Activated effector memory CD4-positive, alpha-beta T cell treated with anti-CD3 and anti-CD28 coated beads, Interleukin-2, amount 50 U/mL, for 16 hours (primary cell): ENCODE measurements at regions not wholly inside any gene's neighbourhood (a gene's known extent, or its start where the extent isn't known, plus 50 kb on each side); places are given as distances from the start of the nearest gene placed in this dataset.
A peak's percentile ranks its signal among the peaks of the same experiment; 100 is the strongest.

Source experiments
- DNase-seq: peaks from one replicate; pipeline ENCODE4 v3.0.0-alpha.2; 2020

- peak; percentile 34 for DNase-seq
Measured at GRCh38 chr12:111034083-111034885, 113.9 kb upstream of the MYL2 start, which contains the start of gene CUX2. CUX2 (plus strand) TSS chr12:111034165.

GRCh38 chr12:111033281-111034082, 113.1 kb upstream of the MYL2 start:
- DNase-seq, result peak; percentile 59

- DNase-seq, result no peak
Measured at GRCh38 chr12:111032591-111032919, 112.2 kb upstream of the MYL2 start.

- no peak for DNase-seq
Measured at GRCh38 chr12:111031916-111032590, 111.7 kb upstream of the MYL2 start.

GRCh38 chr12:111030800-111031199, 110.4 kb upstream of the MYL2 start:
- DNase-seq, result no peak

- peak; percentile 33 for DNase-seq
Measured at GRCh38 chr12:111029732-111030131, 109.4 kb upstream of the MYL2 start.

- DNase-seq, result peak; percentile 27
Measured at GRCh38 chr12:111029305-111029704, 108.9 kb upstream of the MYL2 start.

- DNase-seq, result peak; percentile 22
Measured at GRCh38 chr12:111028830-111029229, 108.5 kb upstream of the MYL2 start.

- no peak for DNase-seq
Measured at GRCh38 chr12:111027431-111027830, 107.1 kb upstream of the MYL2 start.

GRCh38 chr12:111025792-111026430, 105.5 kb upstream of the MYL2 start:
- no peak for DNase-seq

GRCh38 chr12:111025301-111025700, 104.9 kb upstream of the MYL2 start:
- peak; percentile 5 for DNase-seq

GRCh38 chr12:111024205-111024801, 103.9 kb upstream of the MYL2 start:
- DNase-seq, result peak; percentile 80

- DNase-seq, result peak; percentile 5
Measured at GRCh38 chr12:111022386-111022785, 102.0 kb upstream of the MYL2 start.

- no peak for DNase-seq
Measured at GRCh38 chr12:111014547-111014946, 94.2 kb upstream of the MYL2 start.

- no peak for DNase-seq
Measured at GRCh38 chr12:111012918-111013317, 92.5 kb upstream of the MYL2 start.

- DNase-seq, result no peak
Measured at GRCh38 chr12:111011999-111012600, 91.7 kb upstream of the MYL2 start.

- DNase-seq, result no peak
Measured at GRCh38 chr12:111010916-111011657, 90.7 kb upstream of the MYL2 start.

GRCh38 chr12:111010061-111010460, 89.7 kb upstream of the MYL2 start:
- no peak for DNase-seq

GRCh38 chr12:111006621-111007020, 86.2 kb upstream of the MYL2 start:
- no peak for DNase-seq

- DNase-seq, result no peak
Measured at GRCh38 chr12:110998971-110999370, 78.6 kb upstream of the MYL2 start.

- no peak for DNase-seq
Measured at GRCh38 chr12:110998165-110998564, 77.8 kb upstream of the MYL2 start.
